Tibial nerve (tissue), 4 donors: ENCODE measurements at regions not wholly inside any gene's neighbourhood (a gene's known extent, or its start where the extent isn't known, plus 50 kb on each side); places are given as distances from the start of the nearest gene placed in this dataset.

Source experiments
- DNase-seq, 2 donors: peaks; one replicate each; pipeline ENCODE4 v3.0.0-alpha.2; 2019; ENCODE audit warnings: low spot score in 2 of 2
- H3K27ac ChIP-seq, 4 donors: fragments of 200-600 bp; sonication (generic) in 3 of 4; one replicate each; pipeline ENCODE4 v1.5.1; 2017 to 2019; ENCODE audit warnings: mild to moderate bottlenecking in 1 of 4
- H3K27me3 ChIP-seq, 2 donors: fragments of 200-600 bp; sonication (generic) in 1 of 2; one replicate each; pipeline versions ENCODE4 v1.5.1 to v1.6.0; 2017 to 2019
- H3K36me3 ChIP-seq, 3 donors: fragments of 200-600 bp; sonication (generic); one replicate each; pipeline ENCODE4 v1.5.1; 2018 to 2019
- H3K4me1 ChIP-seq, 4 donors: fragments of 200-600 bp; sonication (generic) in 3 of 4; one replicate each; pipeline ENCODE4 v1.5.1; 2017 to 2019
- H3K4me3 ChIP-seq, 4 donors: fragments of 200-600 bp; sonication (generic) in 3 of 4; one replicate each; pipeline ENCODE4 v1.5.1; 2017 to 2019; ENCODE audit warnings: mild to moderate bottlenecking in 1 of 4, moderate library complexity in 1 of 4
- H3K9me3 ChIP-seq, 4 donors: fragments of 200-600 bp; sonication (generic) in 3 of 4; one replicate each; pipeline ENCODE4 v1.5.1; 2017 to 2019
- CTCF ChIP-seq, 5 experiments: fragments of 200-600 bp in 3 of 5; fragments of 450-650 bp in 2 of 5; sonication (generic) in 3 of 5; IDR thresholded peaks; one replicate each; pipeline ENCODE4 v1.5.1; 2016 to 2019; ENCODE audit warnings: antibody characterized with exemption in 5 of 5, mild to moderate bottlenecking in 3 of 5, moderate library complexity in 2 of 5
- EP300 ChIP-seq, 2 donors: sonication (generic); formaldehyde crosslinking; IDR thresholded peaks; one replicate each; pipeline ENCODE4 v1.6.1; 2017; ENCODE audit warnings: antibody characterized with exemption in 2 of 2, mild to moderate bottlenecking in 1 of 2
- POLR2A ChIP-seq, 2 donors: fragments of 450-650 bp; IDR thresholded peaks; one replicate each; pipeline ENCODE4 v1.6.1; 2017; ENCODE audit warnings: antibody characterized with exemption in 2 of 2, mild to moderate bottlenecking in 2 of 2, moderate library complexity in 2 of 2
- WGBS, 2 donors: methylation state at CpG; one replicate each; pipeline ENCODE4 v1.1.5; 2018; 5-methylcytosine and 5-hydroxymethylcytosine counted together

DNA sequence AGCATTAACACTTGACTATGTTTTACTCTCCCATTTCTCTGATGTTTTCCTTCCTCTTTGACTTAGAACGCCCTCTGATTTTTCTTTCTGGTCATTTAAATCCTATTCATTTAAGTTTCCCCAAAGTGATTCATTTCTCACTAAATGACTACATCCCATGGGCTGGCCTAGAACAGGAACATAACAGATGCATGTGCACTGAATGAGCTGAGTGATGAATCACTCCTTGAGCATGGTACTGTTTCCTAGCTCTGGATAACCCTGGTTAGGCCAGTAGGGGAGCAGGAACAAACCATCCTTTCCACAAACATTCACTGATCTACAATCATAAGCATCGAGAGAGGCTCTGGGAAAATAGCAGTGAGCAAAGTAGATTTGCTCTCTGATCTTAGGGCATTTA lies 221.9 kb upstream of the SETBP1 start:
- no peaks in the 10 kb centered on the region for H3K4me1 ChIP-seq
- no peaks in the 10 kb centered on the region for H3K36me3 ChIP-seq
- no peak overlapping the region for H3K4me3 ChIP-seq
- DNase-seq = no peak
- TF ChIP-seq POLR2A (IDR thresholded peaks at IDR 0.05) (no peak), EP300 (IDR thresholded peaks at IDR 0.05) (no peak), CTCF (IDR thresholded peaks at IDR 0.05) (no peak)
- H3K9me3 ChIP-seq = no peaks in the 10 kb centered on the region
- 86 to 87% methylated on average over 2 of the region's 2 CpGs for WGBS, 2 donors
- H3K27ac ChIP-seq = no peak overlapping the region
- no peaks in the 10 kb centered on the region for H3K27me3 ChIP-seq

GRCh38 chr18:44464398-44465180 lies 216.1 kb upstream of the SETBP1 start:
- Histone ChIP-seq H3K9me3 (no peaks in the 10 kb centered on the region), H3K27me3 (no peaks in the 10 kb centered on the region), H3K27ac (no peak overlapping the region), H3K36me3 (no peaks in the 10 kb centered on the region), H3K4me3 (no peak overlapping the region), H3K4me1 (peaks cover 0 to 20% (median 4%) of the 10 kb centered on the region in 4 donors)
- WGBS, 2 donors = 33 to 35% methylated on average over 4 of the region's 4 CpGs
- TF ChIP-seq CTCF (IDR thresholded peaks at IDR 0.05) = no peak
- no peak for TF ChIP-seq EP300 (IDR thresholded peaks at IDR 0.05)
- TF ChIP-seq POLR2A (IDR thresholded peaks at IDR 0.05) = no peak
- DNase-seq = no peak

- H3K27me3 ChIP-seq = no peaks in the 10 kb centered on the region
- TF ChIP-seq POLR2A (IDR thresholded peaks at IDR 0.05) (no peak), EP300 (IDR thresholded peaks at IDR 0.05) (no peak), CTCF (IDR thresholded peaks at IDR 0.05) (no peak)
- peak in 1 of 2 donors; percentile 14 for DNase-seq
- no peaks in the 10 kb centered on the region for H3K36me3 ChIP-seq
- no peak overlapping the region for H3K27ac ChIP-seq
- WGBS, 2 donors = 11 to 12% methylated on average over 2 of the region's 2 CpGs
- H3K4me3 ChIP-seq = no peak overlapping the region
- H3K9me3 ChIP-seq = no peaks in the 10 kb centered on the region
- peaks cover 0 to 20% (median 4%) of the 10 kb centered on the region in 4 donors for H3K4me1 ChIP-seq
These were observed 215.3 kb upstream of the SETBP1 start for GRCh38 chr18:44465381-44465841.

DNA sequence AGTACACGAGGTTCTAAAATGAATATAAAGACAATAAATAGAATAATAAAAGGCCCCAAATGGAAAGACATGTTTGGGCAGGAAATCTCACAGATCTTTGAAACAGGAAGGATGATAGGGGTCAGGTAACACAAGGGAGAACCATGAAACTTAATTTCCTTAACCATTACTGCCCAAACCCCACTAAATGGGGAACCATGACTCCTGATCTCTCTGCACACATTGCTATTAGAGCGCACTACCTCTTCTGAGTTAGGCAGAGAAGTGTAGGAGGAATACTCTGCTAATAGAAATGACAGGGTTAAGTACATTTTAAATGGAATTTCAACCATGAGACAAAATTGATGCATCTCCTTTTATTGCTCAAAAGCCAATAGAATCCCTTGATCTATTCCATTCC lies 213.7 kb upstream of the SETBP1 start:
- 80 to 86% methylated on average over 2 of the region's 2 CpGs for WGBS, 2 donors
- no peak for TF ChIP-seq CTCF (IDR thresholded peaks at IDR 0.05)
- TF ChIP-seq EP300 (IDR thresholded peaks at IDR 0.05) = no peak
- TF ChIP-seq POLR2A (IDR thresholded peaks at IDR 0.05) = no peak
- no peaks in the 10 kb centered on the region for H3K9me3 ChIP-seq
- H3K27ac ChIP-seq = no peak overlapping the region
- DNase-seq = no peak
- no peaks in the 10 kb centered on the region for H3K36me3 ChIP-seq
- no peak overlapping the region for H3K4me3 ChIP-seq
- H3K4me1 ChIP-seq = peaks cover 0 to 20% (median 4%) of the 10 kb centered on the region in 4 donors
- no peaks in the 10 kb centered on the region for H3K27me3 ChIP-seq

GRCh38 chr18:44467718-44468117 lies 213.0 kb upstream of the SETBP1 start:
- Histone ChIP-seq H3K9me3 (no peaks in the 10 kb centered on the region), H3K4me3 (no peak overlapping the region), H3K27me3 (no peaks in the 10 kb centered on the region), H3K27ac (no peak overlapping the region), H3K36me3 (no peaks in the 10 kb centered on the region), H3K4me1 (peaks cover 0 to 20% (median 4%) of the 10 kb centered on the region in 4 donors)
- TF ChIP-seq POLR2A (IDR thresholded peaks at IDR 0.05) (no peak), CTCF (IDR thresholded peaks at IDR 0.05) (no peak), EP300 (IDR thresholded peaks at IDR 0.05) (no peak)
- 90% methylated on average over 2 of the region's 2 CpGs for WGBS, 2 donors
- no peak for DNase-seq
